GM12892 (cell line): ENCODE measurements at regions not wholly inside any gene's neighbourhood (a gene's known extent, or its start where the extent isn't known, plus 50 kb on each side); places are given as distances from the start of the nearest gene placed in this dataset.

Experiments used
- POLR2A ChIP-seq: IDR thresholded peaks from 2 replicates; pipeline ENCODE4 v1.6.1; 2011; ENCODE audit warnings: low read depth, low read length, control low read depth
- POLR2AphosphoS5 ChIP-seq: IDR thresholded peaks from 2 replicates; pipeline ENCODE4 v1.6.1; 2011; ENCODE audit warnings: low read depth, low read length, control low read depth
- TAF1 ChIP-seq: IDR thresholded peaks from 2 replicates; pipeline ENCODE4 v1.6.1; 2011; ENCODE audit warnings: low read depth, mild to moderate bottlenecking, control low read depth, low read length, borderline replicate concordance

DNA sequence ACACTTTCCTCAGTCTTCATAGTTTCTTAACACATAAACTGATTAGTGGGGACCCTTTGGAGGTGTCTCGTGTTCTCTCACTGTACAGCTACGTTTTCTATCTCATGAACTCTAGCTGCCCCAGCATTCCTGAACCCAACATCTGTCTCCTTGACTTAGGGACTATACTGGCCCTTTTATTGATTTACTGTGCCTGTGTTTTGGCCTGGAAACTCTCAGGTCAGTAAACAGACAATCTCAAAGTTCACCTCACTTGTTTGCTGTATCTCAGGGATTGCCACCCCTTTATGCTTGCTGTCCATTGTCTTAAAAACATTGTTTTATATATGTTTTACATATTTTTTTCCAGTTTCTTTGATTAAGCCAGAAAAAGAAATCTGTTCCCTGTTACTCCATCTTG lies 222.8 kb downstream of the FAM170A start:
- TF ChIP-seq TAF1 (no peak), POLR2AphosphoS5 (no peak), POLR2A (no peak)
